LNCaP clone FGC (cell line): ENCODE measurements at regions not wholly inside any gene's neighbourhood (a gene's known extent, or its start where the extent isn't known, plus 50 kb on each side); places are given as distances from the start of the nearest gene placed in this dataset.
"Not testable (repeated sequence)": the region's sequence is repeated elsewhere in the genome, so short reads cannot be mapped to it uniquely, and the experiment has no call there.

Experiments
- DNase-seq: peaks from one replicate; pipeline ENCODE4 v3.0.0-alpha.2; 2011; ENCODE audit warnings: low read depth
- H3K4me3 ChIP-seq: 2 replicates; pipeline ENCODE4 v1.5.1; 2011; ENCODE audit warnings: mild to moderate bottlenecking, low read depth, low read length, control low read depth
- TF ChIP-seq, protein P1 (sequence below): IDR thresholded peaks from 2 replicates; pipeline ENCODE4 v1.5.1; 2012; ENCODE audit warnings: mild to moderate bottlenecking; ENCODE audit not compliant: control insufficient read depth, insufficient read depth; ENCODE audit errors: extremely low read depth

DNA sequence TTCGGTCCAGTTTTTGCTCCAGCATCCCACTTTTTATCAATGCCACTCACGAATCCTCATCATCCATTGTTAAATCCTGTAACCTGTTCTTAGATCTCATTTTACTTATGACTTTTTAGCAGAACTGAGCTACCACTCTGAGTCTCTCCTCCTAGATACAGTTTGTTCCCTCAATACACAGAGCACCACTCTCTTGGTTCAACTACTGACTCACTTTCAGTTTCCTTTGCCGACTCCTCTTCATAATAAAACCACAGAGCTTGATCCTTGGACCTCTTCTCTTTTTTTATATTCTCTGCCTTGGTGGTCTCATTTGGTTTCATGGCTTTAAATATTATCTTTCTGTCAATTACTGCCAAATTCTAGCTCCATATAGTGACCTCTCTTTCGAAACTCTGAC lies 150.3 kb downstream of the SLITRK5 start:
- no peak for DNase-seq
- H3K4me3 ChIP-seq: no peak overlapping the region
- TF ChIP-seq, protein P1, sequence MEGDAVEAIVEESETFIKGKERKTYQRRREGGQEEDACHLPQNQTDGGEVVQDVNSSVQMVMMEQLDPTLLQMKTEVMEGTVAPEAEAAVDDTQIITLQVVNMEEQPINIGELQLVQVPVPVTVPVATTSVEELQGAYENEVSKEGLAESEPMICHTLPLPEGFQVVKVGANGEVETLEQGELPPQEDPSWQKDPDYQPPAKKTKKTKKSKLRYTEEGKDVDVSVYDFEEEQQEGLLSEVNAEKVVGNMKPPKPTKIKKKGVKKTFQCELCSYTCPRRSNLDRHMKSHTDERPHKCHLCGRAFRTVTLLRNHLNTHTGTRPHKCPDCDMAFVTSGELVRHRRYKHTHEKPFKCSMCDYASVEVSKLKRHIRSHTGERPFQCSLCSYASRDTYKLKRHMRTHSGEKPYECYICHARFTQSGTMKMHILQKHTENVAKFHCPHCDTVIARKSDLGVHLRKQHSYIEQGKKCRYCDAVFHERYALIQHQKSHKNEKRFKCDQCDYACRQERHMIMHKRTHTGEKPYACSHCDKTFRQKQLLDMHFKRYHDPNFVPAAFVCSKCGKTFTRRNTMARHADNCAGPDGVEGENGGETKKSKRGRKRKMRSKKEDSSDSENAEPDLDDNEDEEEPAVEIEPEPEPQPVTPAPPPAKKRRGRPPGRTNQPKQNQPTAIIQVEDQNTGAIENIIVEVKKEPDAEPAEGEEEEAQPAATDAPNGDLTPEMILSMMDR: no peak

DNA sequence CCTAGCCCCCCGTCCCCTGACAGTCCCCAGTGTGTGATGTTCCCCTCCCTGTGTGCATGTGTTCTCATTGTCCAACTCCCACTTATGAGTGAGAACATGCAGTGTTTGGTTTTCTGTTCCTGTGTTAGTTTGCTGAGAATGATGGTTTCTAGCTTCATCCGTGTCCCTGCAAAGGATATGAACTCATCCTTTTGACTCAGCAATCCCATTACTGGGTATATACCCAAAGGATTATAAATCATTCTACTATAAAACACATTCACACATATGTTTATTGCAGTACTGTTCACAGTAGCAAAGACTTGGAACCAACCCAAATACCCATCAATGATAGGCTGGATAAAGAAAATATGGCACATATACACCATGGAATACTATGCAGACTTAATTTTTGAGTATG lies 155.1 kb downstream of the SLITRK5 start:
- DNase-seq: not testable (repeated sequence)

DNA sequence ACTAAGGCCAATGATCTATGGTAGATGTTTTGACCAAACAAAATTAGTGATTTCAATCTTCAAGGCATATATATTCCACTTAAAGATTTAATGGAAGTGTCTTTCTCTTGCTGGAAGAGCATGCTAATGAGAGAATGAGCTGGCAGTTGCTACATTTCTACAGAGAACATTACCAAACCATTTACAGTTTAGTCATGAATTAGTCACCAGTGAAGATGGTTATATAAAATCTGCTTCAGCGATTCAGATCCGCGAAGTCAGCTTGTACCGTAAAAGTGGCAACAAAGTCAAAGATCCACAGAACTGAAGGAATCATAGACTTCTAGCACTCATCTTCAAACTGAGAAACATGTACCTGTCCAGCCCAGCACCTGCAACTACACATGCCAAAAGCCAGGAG lies 156.3 kb downstream of the SLITRK5 start:
- no peak overlapping the region for H3K4me3 ChIP-seq
- TF ChIP-seq, protein P1: no peak
- DNase-seq: no peak

More for the DNA sequence above, 155.1 kb downstream of the SLITRK5 start:
- H3K4me3 ChIP-seq: not testable (repeated sequence)

DNA sequence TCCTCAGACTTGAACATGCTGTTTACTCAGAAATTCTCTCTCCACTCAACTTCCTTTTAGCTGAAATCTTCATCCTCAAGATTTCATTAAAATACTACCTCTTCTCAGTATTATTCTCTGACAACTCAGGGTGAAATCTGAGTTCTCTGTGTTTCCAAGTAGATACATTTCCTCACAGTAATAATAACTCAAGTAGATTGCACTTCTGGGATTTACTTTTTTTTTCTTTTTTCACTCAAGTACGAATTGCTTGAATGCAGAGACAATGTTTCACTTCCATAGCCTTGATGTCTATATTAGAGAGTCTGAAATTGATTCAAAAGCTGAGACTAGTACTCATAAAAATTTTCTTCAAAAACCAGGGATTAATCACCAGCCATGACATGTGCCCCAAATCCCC lies 166.4 kb downstream of the SLITRK5 start:
- TF ChIP-seq, protein P1: no peak
- no peak overlapping the region for H3K4me3 ChIP-seq
- DNase-seq: no peak

DNA sequence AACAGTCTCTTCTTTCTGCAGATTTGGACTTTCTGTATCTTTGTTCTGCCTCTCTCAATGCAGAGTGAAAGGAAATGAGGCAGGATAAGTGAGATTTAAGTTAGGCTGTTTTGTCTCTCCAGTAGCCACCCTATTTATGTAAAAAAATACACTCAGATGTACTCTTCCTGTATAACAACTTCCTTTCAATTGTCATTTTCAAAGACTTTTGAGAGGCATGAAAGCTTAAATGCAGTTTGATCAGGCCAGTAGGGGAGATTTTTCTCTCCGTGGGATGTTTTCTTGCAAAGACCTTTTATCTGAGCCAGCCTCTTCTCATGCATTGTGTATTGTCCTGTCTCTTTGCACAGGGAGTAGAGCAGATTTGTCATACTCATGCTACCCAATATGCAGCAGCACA lies 166.8 kb downstream of the SLITRK5 start:
- no peak for DNase-seq
- TF ChIP-seq, protein P1: no peak
- no peak overlapping the region for H3K4me3 ChIP-seq

DNA sequence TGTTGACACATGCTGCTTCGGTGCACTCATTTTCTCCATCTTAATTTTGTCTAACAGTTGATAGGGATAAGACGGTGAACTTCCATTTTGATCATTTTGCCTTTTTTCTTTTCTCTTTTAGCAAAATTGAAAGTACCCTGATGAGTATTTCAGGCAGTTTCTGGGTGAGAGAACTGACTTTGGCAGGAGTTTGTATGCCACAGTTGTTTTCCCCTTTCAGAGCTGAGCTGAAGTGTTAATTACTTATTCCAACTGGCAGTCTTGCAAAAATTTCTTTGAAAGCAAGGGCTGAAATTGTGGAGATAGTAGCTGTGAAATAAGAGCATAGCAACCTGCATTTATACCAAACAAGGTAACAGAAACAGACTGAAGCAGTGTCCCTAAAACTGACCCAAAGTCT lies 180.2 kb downstream of the SLITRK5 start:
- TF ChIP-seq, protein P1: no peak
- DNase-seq: no peak
- no peak overlapping the region for H3K4me3 ChIP-seq

DNA sequence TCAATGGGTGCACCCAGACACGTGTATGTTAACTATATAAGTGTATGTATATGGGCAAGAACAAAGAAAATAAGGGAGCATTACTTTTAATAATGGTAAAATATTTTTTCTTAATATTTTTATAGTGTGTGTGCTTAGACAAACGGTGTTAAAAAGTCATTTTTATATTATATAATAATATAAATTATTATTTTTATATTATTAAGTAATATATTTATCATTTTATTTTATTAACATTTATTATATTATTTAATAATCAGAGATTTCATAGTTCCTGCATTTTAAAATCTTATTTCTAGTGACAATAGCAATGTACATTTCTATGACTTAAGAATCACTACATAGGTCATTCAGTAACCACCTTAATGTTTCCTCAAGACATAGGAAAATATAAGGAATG lies 184.4 kb downstream of the SLITRK5 start:
- no peak overlapping the region for H3K4me3 ChIP-seq
- TF ChIP-seq, protein P1: no peak
- DNase-seq: no peak
